Skeletal muscle cell (primary cell): ENCODE measurements at regions not wholly inside any gene's neighbourhood (a gene's known extent, or its start where the extent isn't known, plus 50 kb on each side); places are given as distances from the start of the nearest gene placed in this dataset.
"Not testable (repeated sequence)": the region's sequence is repeated elsewhere in the genome, so short reads cannot be mapped to it uniquely, and the experiment has no call there.

ENCODE experiments used
- DNase-seq: peaks from one replicate; pipeline ENCODE4 v3.0.0-alpha.2; 2010; ENCODE audit warnings: low read depth
- H3K4me3 ChIP-seq: 2 replicates; pipeline ENCODE4 v1.5.1; 2011; ENCODE audit warnings: low read depth, mild to moderate bottlenecking, control low read depth, low read length, moderate library complexity

DNA sequence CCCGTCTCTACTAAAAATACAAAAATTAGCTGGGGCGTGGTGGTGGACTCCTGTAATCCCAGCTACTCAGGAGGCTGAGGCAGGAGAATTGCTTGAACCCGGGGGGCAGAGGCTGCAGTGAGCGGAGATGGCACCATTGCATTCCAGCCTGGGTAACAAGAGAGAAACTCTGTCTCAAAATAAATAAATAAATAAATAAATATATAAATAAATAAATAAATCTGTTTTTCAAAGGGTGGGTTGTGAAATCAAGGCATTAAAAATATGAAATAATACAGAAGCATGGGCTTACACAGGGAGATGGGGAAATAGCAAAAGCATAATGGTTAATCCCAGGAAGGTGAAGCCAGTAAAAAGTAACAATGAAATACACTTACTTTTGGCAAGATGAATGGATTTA, 93.9 kb downstream of the LYZL2 start:
- no peak for DNase-seq
- no peak overlapping the region for H3K4me3 ChIP-seq

DNA sequence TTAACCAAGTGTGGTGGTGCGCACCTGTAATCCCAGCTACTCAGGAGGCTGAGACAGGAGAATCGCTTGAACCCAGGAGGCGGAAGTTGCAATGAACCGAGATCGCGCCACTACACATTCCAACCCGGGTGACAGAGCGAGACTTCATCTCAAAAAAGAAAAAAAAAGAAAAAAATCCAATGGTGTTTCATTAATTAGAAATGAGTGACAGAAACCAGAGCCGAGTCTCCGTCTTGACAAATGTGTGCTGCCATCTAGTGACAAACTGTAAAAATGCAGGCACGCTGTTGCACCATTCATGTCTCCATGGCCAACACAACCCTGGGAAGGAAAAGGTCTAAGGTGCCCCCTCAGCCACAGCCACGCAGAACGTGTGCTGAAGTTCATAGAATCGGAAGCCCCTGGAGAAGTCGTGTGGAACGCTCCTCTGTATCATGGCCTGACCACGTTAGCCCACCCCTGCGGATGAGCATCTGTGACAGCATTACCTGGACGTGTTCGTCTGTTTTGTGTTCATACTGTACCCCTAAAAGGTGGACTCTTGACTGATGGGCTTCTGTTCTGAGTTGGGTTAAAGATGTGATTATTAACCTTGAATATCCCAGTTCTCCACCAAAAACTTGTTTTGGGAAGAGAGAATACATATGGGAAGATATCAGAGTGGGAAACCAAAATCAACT, 94.9 kb downstream of the LYZL2 start:
- DNase-seq = no peak
- no peak overlapping the region for H3K4me3 ChIP-seq

DNA sequence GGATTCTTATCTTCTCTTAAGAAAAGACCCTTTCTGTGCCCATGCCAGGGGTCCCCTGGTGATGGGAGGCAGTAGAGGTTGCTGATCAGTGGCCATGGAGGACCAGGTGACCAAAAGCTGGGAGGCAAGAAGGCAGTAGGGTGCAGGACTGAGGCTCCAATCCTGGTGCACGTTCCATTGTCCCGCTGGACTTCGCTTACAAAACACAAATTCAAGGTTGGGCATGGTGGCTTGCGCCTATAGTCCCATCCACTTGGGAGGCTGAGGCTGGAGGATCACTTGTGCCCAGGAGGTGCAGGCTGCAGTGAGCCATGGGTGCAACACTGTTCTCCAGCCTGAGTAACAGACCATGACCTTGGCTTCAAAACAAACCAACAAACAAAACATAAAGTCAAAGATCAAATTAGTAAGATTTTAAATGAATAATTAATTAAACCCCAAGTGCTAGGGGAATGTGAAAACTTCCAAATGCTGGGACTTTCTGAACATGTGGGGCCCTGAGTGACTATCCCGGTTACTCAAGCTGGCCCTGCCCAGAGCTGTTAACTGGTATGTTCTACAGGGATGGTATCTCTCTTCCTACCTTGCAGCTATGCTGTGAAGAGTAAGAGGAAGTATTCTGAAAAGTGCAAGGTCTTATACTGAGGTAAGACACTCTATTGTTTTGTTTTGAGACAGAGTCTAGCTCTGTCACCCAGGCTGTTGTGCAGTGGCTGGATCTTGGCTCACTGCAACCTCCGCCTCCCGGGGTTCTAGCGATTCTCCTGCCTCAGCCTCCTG, 97.6 kb downstream of the LYZL2 start:
- no peak for DNase-seq
- no peak overlapping the region for H3K4me3 ChIP-seq

DNA sequence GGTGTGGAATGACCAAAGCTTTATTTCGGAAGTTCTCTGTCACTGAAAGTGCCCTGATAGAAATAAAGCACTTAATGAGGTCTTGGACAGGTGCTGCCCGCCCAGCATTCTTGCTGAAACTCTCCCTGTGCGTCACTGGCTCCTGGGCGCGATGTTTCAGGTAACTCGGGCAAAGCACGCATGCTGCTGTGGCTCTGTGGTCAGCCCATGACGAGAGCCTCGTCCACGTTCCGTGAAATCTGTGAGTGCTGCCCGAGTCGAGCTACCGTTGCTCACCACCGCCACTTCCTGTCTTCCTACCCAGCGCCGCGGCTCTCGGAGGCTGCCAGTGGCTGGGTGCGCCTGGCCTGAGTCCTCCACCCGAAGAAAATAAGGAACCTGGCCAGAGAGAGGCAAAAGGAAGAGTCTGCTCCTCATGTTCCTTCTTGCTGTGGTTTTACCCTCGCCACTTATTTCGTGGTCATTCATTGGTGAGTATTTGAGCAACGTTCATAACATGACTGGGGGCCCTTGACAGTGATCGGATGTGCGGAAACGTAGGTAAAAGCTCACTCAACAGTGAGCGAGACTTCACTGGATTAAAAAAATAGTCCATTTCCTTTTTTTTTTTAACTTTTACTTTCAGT, 95.5 kb downstream of the MAP3K8 start:
- no peak overlapping the region for H3K4me3 ChIP-seq
- DNase-seq = no peak

DNA sequence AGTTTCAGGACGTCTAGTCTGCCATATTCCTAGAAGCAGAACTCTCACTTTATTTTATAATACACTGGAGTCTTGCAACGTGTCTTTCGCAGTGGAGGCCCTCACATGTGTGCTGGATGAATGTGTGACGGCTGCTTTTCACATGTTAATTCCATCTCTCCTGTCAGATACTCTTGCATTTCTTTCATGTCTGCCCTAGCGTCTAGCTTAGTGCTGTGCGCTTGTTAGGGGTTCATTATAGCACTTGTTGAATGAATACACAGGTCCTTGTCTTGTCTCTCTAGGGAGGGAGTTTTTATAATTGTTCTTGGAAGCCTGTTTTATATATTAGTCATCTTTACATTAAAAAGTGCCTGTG, 94.4 kb downstream of the MAP3K8 start:
- H3K4me3 ChIP-seq = no peak overlapping the region
- DNase-seq = no peak

DNA sequence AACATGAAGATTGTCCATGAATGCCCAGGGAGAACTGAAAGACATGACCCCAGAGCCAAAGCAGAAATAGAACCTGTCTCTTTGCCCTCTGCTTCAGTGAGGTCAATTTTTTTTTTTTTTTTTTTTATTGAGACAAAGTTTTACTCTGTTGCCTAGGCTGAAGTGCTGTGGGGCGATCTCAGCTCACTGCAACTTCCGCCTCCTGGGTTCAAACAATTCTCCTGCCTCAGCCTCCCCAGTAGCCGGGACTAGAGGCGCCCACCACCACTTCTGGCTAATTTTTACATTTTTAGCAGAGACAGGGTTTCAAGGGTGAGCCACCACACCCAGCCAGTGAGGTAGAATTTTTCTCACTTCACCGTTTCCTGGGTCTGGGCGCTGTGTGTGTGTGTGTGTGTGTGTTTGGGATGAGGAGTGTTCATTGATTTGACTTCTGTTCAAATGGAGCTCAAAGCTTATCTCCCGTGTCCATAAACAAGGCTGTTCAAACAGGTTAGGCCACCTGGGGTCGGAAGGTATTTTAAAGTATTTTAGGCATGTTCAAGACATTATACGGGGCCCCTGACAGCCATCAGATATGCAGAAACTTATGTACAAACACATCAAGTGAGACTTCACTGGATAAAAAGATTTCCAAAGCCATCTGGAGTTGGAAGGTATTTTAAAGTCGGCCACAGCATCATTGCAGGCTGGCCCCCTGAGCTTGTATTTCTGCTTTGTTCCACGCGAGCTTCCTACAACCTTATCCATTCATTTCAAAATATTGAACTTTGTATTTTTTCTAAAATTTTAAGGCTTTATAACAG, 93.8 kb downstream of the MAP3K8 start:
- DNase-seq = no peak
- no peak overlapping the region for H3K4me3 ChIP-seq

DNA sequence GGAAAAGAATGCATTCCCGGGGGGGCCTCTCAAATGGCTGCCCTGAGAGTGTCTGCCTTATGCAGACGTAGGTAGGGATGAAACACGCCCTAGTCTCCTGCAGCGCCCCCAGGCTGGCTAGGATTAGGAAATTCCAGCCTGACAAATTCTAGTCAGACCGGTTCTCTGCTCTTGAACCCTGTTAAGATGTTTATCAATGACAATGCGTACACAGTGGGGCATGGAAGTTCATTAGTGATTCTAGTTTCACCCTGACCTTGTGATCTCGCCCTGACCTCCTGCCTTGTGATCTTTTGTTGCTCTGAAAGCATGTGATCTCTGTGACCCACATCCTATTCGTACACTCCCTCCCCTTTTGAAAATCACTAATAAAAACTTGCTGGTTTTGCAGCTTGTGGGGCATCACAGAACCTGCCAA, 88.7 kb downstream of the MAP3K8 start:
- not testable (repeated sequence) for H3K4me3 ChIP-seq, DNase-seq

DNA sequence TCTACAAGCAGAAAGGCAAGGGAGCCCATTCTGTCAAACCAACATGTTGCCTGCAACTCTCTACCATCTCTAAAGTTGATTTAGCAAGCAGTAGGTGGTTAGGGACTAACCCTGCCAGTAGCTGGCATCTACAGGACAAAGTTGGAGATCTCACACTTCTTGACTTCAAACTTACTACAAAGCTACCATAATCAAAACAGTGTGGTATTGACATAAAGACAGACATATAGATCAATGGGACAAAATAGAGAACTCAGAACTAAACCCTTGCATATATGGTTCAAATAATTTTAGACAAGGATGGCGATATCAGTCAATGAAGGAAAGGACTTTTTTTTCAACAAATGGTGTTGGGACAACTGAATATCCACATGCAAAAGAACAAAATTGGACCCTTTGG, 84.9 kb downstream of the MAP3K8 start:
- H3K4me3 ChIP-seq = no peak overlapping the region
- no peak for DNase-seq
